GM19324 (cell line): ENCODE measurements at regions not wholly inside any gene's neighbourhood (a gene's known extent, or its start where the extent isn't known, plus 50 kb on each side); places are given as distances from the start of the nearest gene placed in this dataset.

Experiments
- ATAC-seq: cut with Tn5 transposase; IDR thresholded peaks from one replicate; pipeline ENCODE4 v1.9.1; 2021; ENCODE audit warnings: mild to moderate bottlenecking, moderate library complexity; ENCODE audit not compliant: unreplicated experiment, low FRiP score

GRCh38 chr22:48944751-48945620 lies 882.7 kb downstream of the BRD1 start:
- ATAC-seq: no peak

- no peak for ATAC-seq
These were observed 883.3 kb downstream of the BRD1 start for GRCh38 chr22:48944433-48944750.

DNA sequence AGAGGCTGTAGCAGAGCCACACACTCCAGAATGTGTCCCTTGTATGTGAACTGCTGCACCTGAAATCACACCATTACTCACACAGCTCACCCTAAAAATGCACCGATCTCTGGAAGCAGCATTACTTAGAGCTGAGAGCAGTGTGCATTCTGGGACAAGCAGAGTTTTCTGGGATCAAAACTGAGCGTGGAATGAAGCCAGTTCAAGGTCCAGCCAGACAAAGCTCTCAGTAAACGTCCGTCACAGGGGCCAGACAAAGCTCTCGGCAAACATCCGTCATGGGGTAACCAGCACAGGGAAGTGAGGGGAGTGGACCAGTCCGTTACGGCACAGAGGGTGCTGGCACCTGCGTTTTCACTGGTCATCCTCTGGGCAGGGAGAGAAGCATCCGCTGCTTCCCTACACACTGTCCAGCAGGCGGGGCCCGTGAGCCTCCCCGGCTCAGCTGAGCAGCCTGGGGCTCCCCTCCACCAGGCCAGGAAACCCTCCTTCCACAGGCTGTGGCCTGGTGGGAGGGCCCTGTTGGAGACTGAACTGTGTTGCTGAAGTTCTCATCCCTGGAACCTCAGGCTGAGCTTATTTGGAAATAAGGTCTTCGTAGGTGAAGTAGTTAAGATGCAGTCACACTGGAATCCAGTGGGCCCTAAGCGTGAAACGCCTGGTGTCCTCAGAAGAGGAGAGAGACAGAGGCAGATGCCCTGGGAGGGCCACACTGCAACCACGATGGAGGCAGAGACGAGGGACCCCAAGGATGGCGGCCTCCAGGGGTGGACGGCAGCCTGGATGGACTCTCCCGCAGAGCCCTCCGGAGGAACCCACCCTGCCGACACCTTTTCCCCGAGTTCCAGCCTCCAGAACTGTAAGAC lies 883.9 kb downstream of the BRD1 start:
- no peak for ATAC-seq

- no peak for ATAC-seq
These were observed 884.7 kb downstream of the BRD1 start for GRCh38 chr22:48942698-48943566.

DNA sequence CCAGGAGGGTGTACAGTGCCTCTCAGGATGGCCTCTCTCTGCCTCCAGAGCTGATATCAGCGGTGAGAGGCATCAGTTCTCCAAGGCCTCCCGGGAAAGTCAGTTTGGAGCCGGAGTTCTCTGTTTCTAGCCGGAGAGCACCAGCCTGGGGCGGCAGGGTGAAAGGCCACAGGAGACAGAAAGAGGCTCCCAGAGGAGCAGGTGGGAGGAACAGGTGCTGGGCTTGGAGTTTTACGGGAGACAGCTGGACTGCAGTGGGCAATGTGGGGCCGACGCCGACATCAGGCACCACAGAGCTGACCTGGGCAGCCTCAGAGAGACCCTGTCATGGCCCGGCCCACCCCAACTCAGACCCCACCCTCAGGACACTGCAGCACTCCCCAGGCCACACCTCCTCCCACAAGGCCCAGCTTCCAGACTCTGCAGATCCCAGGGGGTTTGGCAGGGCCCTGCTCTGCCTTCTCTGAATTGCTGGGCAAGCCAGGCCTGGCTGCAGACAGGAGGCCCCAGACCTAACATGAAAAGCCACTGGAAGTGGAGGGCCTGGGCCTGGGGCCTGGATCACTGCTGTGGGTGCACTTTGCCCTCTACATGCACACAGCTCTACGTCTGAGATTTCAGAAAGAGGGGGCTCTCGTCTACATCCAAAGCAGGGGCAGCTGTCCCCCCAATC lies 885.6 kb downstream of the BRD1 start:
- no peak for ATAC-seq

GRCh38 chr22:48941033-48941902 lies 886.4 kb downstream of the BRD1 start:
- ATAC-seq: no peak

DNA sequence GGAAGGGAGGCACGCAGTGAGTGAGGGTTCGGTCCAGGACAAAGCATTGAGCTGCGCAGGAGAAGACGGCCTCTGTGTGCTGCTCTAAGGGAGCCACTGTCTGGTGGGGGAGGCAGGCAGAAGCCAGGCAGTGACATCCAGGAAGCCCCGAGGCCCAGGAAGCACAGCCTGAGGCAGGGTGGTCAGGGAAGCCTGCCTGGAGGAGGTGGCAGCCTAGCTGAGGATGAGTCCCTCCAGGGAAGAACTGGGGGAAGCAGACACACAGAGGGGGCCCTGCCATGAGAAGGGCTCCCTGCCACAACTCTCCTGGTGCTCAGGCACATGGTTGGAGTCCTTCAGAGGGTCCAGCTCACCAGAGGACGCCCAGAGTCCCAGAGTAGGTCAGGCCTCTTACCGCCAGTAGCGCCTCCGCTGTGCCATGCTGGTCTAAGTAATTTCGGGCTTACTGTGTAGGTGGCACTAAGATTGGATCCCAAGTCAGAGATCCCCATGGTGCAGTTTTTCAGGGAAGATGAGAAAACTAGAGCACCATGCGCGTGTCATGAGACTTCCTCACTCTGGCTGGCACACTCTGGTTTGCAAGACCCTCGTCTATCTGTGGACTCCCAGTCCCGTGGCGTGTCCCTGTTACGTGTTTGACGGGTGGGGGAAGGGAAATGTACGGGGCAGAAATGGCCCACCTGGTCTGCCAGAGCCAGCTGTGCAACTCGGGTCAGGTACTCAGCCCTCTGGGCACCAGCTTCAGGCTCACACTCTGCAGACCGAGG lies 887.2 kb downstream of the BRD1 start:
- no peak for ATAC-seq

GRCh38 chr22:48939441-48940265 lies 888.0 kb downstream of the BRD1 start:
- no peak for ATAC-seq

- ATAC-seq: no peak
These were observed 888.9 kb downstream of the BRD1 start for GRCh38 chr22:48938741-48939140.

DNA sequence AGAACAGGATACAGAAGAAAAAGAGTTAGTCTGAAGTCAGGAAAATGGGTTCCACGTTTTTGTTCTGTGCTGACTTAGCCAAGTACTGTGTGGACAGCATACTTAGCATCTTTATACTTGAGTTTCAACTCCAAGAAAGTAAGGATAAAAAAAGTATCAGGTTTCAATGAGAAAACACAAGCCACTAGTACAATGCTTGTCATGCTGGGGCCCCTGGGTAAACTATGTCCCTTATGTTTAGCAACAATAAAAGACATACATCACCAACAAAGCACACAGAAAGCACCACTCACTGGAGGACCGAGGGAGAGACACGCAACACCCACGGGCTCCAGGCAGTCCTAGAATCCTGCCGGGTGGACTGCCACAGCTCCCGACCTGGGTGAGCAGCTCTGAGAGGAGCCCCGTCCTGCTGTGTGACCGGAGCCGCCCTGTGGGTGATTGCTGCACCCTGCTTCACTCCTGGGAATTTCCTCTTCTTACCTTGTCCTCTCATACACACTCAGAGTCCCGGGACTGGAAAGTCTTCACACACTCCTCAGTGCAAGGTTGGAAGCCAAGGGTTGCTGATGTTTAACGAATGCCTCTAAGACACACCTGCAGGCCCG lies 890.5 kb downstream of the BRD1 start:
- ATAC-seq: no peak

- no peak for ATAC-seq
These were observed 891.3 kb downstream of the BRD1 start for GRCh38 chr22:48936391-48936790.

DNA sequence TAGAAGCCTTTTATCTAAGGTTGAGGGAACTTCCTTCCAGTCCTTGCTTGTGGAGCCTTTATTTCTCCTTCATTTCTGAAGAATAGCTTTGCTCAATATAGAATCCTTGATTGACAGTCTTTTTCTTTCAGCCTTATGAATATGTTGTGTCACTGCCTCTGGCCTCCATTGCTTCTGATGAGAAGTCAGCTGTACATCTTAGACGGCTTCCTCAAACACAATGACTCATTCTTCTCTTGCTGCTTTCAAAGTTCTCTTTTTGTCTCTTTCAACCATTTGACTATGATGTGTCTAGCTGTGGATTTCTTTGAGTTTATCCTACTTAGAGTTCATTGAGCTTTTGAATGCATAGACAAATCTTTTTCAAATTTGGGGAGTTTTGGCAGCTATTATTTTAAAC lies 893.2 kb downstream of the BRD1 start:
- no peak for ATAC-seq

- ATAC-seq: no peak
These were observed 896.2 kb downstream of the BRD1 start for GRCh38 chr22:48931452-48931851.

GRCh38 chr22:48929276-48929790 lies 898.3 kb downstream of the BRD1 start:
- no peak for ATAC-seq

GRCh38 chr22:48927591-48927990 lies 900.1 kb downstream of the BRD1 start:
- ATAC-seq: no peak

DNA sequence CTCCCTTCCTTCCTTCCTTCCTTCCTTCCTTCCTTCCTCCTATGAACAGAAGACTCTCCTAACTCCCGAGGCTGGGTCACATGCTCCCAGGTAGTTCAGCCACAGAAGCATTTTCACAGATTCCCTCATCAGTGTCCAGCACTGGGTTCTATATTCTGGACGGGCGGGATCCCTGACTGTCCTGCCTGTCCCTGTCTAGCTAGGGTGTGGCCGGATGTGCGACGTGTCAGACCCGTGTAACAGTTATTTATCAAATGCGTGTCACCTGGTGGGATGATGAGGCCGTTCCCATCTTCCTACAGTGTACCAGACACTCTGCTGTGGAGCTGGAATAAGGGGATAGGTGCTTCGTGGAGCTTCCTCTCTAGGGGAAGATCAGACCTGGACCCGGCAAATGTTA lies 901.0 kb downstream of the BRD1 start:
- no peak for ATAC-seq

- no peak for ATAC-seq
These were observed 901.5 kb downstream of the BRD1 start for GRCh38 chr22:48926136-48926535.
